OCI-LY3 (cell line): ENCODE measurements at regions not wholly inside any gene's neighbourhood (a gene's known extent, or its start where the extent isn't known, plus 50 kb on each side); places are given as distances from the start of the nearest gene placed in this dataset.

Source experiments
- EZH2phosphoT487 ChIP-seq: fragments of 200-600 bp; shearing (Covaris generic); IDR thresholded peaks from 2 replicates; pipeline ENCODE4 v1.6.1; 2018; ENCODE audit warnings: antibody characterized with exemption, mixed run types, low read depth
- TF ChIP-seq, protein P1 (sequence below): fragments of 200-600, 300-600 bp; sonication (generic); IDR thresholded peaks from 2 replicates; pipeline ENCODE4 v1.5.1; 2014; ENCODE audit warnings: antibody characterized with exemption, low read length, low read depth

DNA sequence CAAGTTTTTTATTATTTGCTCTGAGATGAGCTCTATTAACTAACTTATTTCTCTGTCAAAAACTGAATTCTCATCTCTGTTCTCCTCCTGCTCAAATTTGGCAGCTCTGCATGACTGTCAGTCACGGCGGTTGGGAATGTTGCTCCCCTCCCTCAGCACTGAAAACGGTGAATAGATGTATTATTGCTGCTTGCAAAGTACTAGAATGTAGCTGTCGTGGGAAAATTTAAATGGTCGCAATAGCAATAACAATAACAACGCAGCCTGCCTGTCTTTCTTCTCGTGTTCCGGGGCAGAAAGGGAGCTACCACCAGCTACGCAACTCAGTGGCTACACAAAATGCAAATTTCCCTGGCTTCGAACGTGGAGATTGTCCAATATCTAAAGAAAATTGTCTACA lies 125.6 kb upstream of the FRY start:
- TF ChIP-seq, protein P1, sequence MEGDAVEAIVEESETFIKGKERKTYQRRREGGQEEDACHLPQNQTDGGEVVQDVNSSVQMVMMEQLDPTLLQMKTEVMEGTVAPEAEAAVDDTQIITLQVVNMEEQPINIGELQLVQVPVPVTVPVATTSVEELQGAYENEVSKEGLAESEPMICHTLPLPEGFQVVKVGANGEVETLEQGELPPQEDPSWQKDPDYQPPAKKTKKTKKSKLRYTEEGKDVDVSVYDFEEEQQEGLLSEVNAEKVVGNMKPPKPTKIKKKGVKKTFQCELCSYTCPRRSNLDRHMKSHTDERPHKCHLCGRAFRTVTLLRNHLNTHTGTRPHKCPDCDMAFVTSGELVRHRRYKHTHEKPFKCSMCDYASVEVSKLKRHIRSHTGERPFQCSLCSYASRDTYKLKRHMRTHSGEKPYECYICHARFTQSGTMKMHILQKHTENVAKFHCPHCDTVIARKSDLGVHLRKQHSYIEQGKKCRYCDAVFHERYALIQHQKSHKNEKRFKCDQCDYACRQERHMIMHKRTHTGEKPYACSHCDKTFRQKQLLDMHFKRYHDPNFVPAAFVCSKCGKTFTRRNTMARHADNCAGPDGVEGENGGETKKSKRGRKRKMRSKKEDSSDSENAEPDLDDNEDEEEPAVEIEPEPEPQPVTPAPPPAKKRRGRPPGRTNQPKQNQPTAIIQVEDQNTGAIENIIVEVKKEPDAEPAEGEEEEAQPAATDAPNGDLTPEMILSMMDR, result no peak
- no peak for TF ChIP-seq EZH2phosphoT487
